MCF 10A (cell line): ENCODE measurements at regions not wholly inside any gene's neighbourhood (a gene's known extent, or its start where the extent isn't known, plus 50 kb on each side); places are given as distances from the start of the nearest gene placed in this dataset.

Experiments used
- BruUV-seq: library from RNA; stranded (reverse); fragments of 400-500 nt; replicated peaks from 2 replicates; lab custom pipeline; 2021; lab: Mats Ljungman, UMichigan
- CTCF ChIA-PET: fragments of 300-600 bp; sonication (Branson Sonifier 250); formaldehyde crosslinking; extraction: SDS; loops from one replicate; lab custom pipeline; 2021; ENCODE audit warnings: antibody characterized with exemption, inconsistent platforms; lab: Yijun Ruan, JAX
- POLR2A ChIA-PET: fragments of 300-600, 350-650 bp; sonication (Branson Sonifier 250); formaldehyde crosslinking; extraction: SDS; loops from one replicate; lab custom pipeline; 2020; ENCODE audit warnings: antibody characterized with exemption, inconsistent platforms; lab: Yijun Ruan, JAX
- DNase-seq: peaks from one replicate; pipeline ENCODE4 v3.0.0-alpha.2; 2018; ENCODE audit not compliant: unreplicated experiment
- H3K27ac Mint-ChIP-seq: one replicate; pipeline ENCODE4 v1.8.0; 2022; ENCODE audit warnings: mild to moderate bottlenecking, low read depth, mixed read lengths; ENCODE audit not compliant: unreplicated experiment
- H3K27me3 Mint-ChIP-seq: one replicate; pipeline ENCODE4 v1.8.0; 2022; ENCODE audit warnings: mixed read lengths; ENCODE audit not compliant: insufficient read depth, unreplicated experiment
- H3K36me3 Mint-ChIP-seq: one replicate; pipeline ENCODE4 v1.8.0; 2022; ENCODE audit warnings: mild to moderate bottlenecking, moderate library complexity, mixed read lengths; ENCODE audit not compliant: insufficient read depth, unreplicated experiment
- H3K4me1 Mint-ChIP-seq: one replicate; pipeline ENCODE4 v1.8.0; 2022; ENCODE audit warnings: mixed read lengths; ENCODE audit not compliant: insufficient read depth, unreplicated experiment
- H3K4me3 Mint-ChIP-seq: one replicate; pipeline ENCODE4 v1.8.0; 2022; ENCODE audit warnings: mild to moderate bottlenecking, moderate library complexity, mixed read lengths; ENCODE audit not compliant: unreplicated experiment
- H3K9me3 Mint-ChIP-seq: one replicate; pipeline ENCODE4 v1.8.0; 2022; ENCODE audit warnings: mixed read lengths; ENCODE audit not compliant: unreplicated experiment
- intact Hi-C: fragments of 100-400 bp; cut with micrococcal nuclease; formaldehyde crosslinking; loops from 2 replicates; pipeline ENCODE4 v1.14.1; 2022
- TF ChIP-seq, protein P1 (sequence below): fragments of 200-600 bp; IDR thresholded peaks from one replicate; pipeline ENCODE4 v1.8.0; 2022; ENCODE audit warnings: antibody characterized with exemption, mild to moderate bottlenecking; ENCODE audit not compliant: unreplicated experiment

DNA sequence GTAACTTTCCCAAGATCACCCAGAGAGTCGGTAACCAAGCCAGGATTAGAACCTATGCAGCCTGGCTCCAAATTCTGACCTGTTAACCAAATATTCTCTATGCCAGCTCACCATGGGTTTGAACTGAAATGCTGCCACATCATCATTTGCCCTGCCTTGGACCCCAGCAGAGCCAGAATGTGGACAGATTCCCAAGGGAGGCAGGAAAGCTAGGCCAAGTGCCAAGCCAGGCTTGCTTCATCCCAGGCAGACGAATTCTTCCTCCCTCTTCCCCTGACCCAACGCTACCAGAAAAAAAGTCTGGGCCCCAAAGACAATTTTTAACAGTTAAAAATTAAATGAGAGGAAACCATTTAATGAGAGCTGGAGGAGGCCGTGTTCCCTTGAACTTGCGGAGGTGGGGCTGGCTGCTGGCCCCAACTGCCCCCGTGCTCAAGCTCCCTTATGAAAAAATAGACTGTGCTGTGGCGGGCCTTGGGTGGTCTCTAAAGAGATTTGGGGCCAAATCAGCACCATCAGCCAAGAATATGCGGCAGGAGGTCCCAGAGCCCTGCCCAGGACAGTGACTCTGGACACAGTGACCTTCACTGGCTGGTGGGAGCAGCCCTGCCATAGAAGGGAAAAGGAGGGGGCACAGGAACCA is 184.1 kb upstream of the SYT13 start:
- BruUV-seq = no TSS peak
- intact Hi-C loops = no loop called here
- DNase-seq = peak; percentile 74
- Mint-ChIP-seq H3K9me3 (no peaks in the 10 kb centered on the region), H3K4me3 (no peak overlapping the region), H3K36me3 (no peaks in the 10 kb centered on the region), H3K27ac (no peak overlapping the region), H3K4me1 (no peaks in the 10 kb centered on the region), H3K27me3 (peaks cover 17% of the 10 kb centered on the region)
- ChIA-PET POLR2A (no interaction called here), CTCF (interaction anchor here (0.6 kb wide), 1 partner anchor 13 kb away, joined by 4 read pairs; no protein-coding TSS in a partner anchor)
- TF ChIP-seq, protein P1, sequence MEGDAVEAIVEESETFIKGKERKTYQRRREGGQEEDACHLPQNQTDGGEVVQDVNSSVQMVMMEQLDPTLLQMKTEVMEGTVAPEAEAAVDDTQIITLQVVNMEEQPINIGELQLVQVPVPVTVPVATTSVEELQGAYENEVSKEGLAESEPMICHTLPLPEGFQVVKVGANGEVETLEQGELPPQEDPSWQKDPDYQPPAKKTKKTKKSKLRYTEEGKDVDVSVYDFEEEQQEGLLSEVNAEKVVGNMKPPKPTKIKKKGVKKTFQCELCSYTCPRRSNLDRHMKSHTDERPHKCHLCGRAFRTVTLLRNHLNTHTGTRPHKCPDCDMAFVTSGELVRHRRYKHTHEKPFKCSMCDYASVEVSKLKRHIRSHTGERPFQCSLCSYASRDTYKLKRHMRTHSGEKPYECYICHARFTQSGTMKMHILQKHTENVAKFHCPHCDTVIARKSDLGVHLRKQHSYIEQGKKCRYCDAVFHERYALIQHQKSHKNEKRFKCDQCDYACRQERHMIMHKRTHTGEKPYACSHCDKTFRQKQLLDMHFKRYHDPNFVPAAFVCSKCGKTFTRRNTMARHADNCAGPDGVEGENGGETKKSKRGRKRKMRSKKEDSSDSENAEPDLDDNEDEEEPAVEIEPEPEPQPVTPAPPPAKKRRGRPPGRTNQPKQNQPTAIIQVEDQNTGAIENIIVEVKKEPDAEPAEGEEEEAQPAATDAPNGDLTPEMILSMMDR = no peak

- no TSS peak for BruUV-seq
- intact Hi-C loops = no loop called here
- no peaks in the 10 kb centered on the region for H3K36me3 Mint-ChIP-seq
- no peak overlapping the region for H3K27ac Mint-ChIP-seq
- H3K9me3 Mint-ChIP-seq = no peaks in the 10 kb centered on the region
- CTCF ChIA-PET = interaction anchor here (0.6 kb wide), 1 partner anchor 20 kb away, joined by 3 read pairs; no protein-coding TSS in a partner anchor
- POLR2A ChIA-PET = interaction anchor here (0.6 to 1.2 kb wide), 3 partner anchors 15 to 1191 kb away, joined by 3 read pairs; no protein-coding TSS in a partner anchor
- H3K4me3 Mint-ChIP-seq = no peak overlapping the region
- DNase-seq = no peak
- TF ChIP-seq, protein P1 = no peak
- H3K4me1 Mint-ChIP-seq = no peaks in the 10 kb centered on the region
- peaks cover 17% of the 10 kb centered on the region for H3K27me3 Mint-ChIP-seq
These were observed 182.2 kb upstream of the SYT13 start for GRCh38 chr11:45468267-45468856.

GRCh38 chr11:45463541-45463940 is 177.4 kb upstream of the SYT13 start:
- TF ChIP-seq, protein P1 = no peak
- Mint-ChIP-seq H3K27ac (no peak overlapping the region), H3K36me3 (no peaks in the 10 kb centered on the region), H3K27me3 (peaks cover 41% of the 10 kb centered on the region), H3K4me3 (no peak overlapping the region), H3K9me3 (no peaks in the 10 kb centered on the region), H3K4me1 (no peaks in the 10 kb centered on the region)
- DNase-seq = no peak
- no TSS peak for BruUV-seq
- intact Hi-C loops = no loop called here
- CTCF ChIA-PET = no interaction called here
- POLR2A ChIA-PET = no interaction called here

DNA sequence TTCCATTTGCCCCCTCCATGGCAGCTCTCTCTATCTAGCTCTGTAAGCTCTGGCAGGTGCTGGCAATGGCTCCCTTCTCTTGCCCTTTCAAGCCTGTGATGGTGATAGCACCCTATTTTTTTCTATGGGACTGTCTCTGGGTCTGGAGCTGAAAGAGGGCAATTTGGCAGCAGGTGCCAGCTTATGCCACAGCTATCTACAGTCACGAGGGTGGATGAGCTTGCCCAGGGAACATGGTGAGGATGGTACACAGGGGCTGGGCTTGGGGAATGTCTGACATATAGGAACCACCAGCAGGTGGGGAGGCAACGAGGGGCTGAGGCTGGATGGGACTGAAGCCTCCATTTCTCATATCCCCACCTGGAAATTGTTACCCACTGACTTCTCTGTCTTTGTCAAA is 175.4 kb upstream of the SYT13 start:
- Mint-ChIP-seq H3K27me3 (peaks cover 46% of the 10 kb centered on the region), H3K36me3 (no peaks in the 10 kb centered on the region), H3K9me3 (no peaks in the 10 kb centered on the region), H3K27ac (no peak overlapping the region), H3K4me3 (no peak overlapping the region), H3K4me1 (peaks cover 7% of the 10 kb centered on the region)
- ChIA-PET POLR2A (no interaction called here), CTCF (interaction anchor here (0.6 kb wide), 1 partner anchor 9 kb away, joined by 3 read pairs; no protein-coding TSS in a partner anchor)
- no TSS peak for BruUV-seq
- TF ChIP-seq, protein P1 = no peak
- no peak for DNase-seq
- intact Hi-C loops = no loop called here
